ENCODE measurements at regions not wholly inside any gene's neighbourhood (a gene's known extent, or its start where the extent isn't known, plus 50 kb on each side); places are given as distances from the start of the nearest gene placed in this dataset.

DNA sequence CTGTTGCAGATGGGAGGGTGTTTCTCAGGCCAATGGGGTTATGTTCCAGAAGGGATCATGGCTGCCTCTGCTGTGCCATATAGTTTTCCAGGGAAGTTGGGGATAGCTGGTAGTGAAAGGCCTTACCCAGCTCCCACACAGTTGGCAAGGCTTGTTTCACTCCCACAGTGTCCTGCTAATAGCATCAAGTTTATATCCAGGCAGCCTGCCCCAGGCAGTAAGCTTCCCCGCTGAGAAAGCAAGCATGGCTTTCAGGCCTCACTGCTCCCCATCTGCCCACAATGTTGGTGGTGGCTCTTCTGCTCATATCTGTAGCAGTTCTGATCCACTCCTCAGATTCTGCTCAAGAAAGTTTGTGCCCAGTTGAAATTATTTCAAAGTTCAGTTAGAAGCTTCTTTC is 50.9 kb upstream of the DCBLD2 start:
- Mint-ChIP-seq H3K36me3 (ENCODE audit: low read depth) (no peaks in the 10 kb centered on the region), H3K27me3 (ENCODE audit: low read depth) (peaks cover 15% of the 10 kb centered on the region), H3K4me1 (ENCODE audit: low read depth) (no peaks in the 10 kb centered on the region), H3K9me3 (no peaks in the 10 kb centered on the region), H3K27ac (no peak overlapping the region), H3K4me3 (ENCODE audit: low read depth) (no peak overlapping the region)
- intact Hi-C loops (cut with micrococcal nuclease): no loop called here
- DNase-seq (ENCODE audit: low spot score): no peak

Data from activated T-helper 2 cell treated with anti-CD3 and anti-CD28 coated beads, Interferon-gamma antibody, Interleukin-2, Interleukin-4, amounts not matched to agents 10 μg/mL and 5 μg/mL and 100 μg/mL, durations not matched to agents 14 hours and 24 hours and 36 hours (primary cell).